HepG2 (cell line): ENCODE measurements at regions not wholly inside any gene's neighbourhood (a gene's known extent, or its start where the extent isn't known, plus 50 kb on each side); places are given as distances from the start of the nearest gene placed in this dataset.

Experiments used
- CREM ChIP-seq, 2 experiments: sonication (generic) in 1 of 2; formaldehyde crosslinking in 1 of 2; IDR thresholded peaks; 2 replicates each; pipeline versions ENCODE4 v1.4.0 to v1.6.1; 2016 to 2020; ENCODE audit warnings: antibody characterized with exemption in 1 of 2, mild to moderate bottlenecking in 1 of 2, missing genetic modification reagents in 1 of 2
- MIER3 ChIP-seq: IDR thresholded peaks from 2 replicates; pipeline ENCODE4 v1.6.1; 2016; ENCODE audit warnings: missing compliant biosample characterization, borderline replicate concordance
- POLR2G ChIP-seq: fragments of 200-400 bp; formaldehyde crosslinking; IDR thresholded peaks from 2 replicates; pipeline ENCODE4 v1.6.1; 2018; ENCODE audit warnings: mild to moderate bottlenecking, low read depth, low read length, moderate library complexity
- RXRA ChIP-seq: sonication (generic); formaldehyde crosslinking; IDR thresholded peaks from 2 replicates; pipeline ENCODE4 v1.5.1; 2020; ENCODE audit warnings: missing genetic modification reagents
- SALL1 ChIP-seq: sonication (generic); formaldehyde crosslinking; IDR thresholded peaks from 2 replicates; pipeline ENCODE4 v1.8.0; 2022; ENCODE audit warnings: mild to moderate bottlenecking, missing genetic modification reagents
- SMAD3 ChIP-seq: sonication (generic); formaldehyde crosslinking; IDR thresholded peaks from 2 replicates; pipeline ENCODE4 v1.4.0; 2020; ENCODE audit warnings: missing genetic modification reagents
- SPEN ChIP-seq: sonication (generic); formaldehyde crosslinking; IDR thresholded peaks from 2 replicates; pipeline ENCODE4 v1.5.1; 2020; ENCODE audit warnings: low read depth, mild to moderate bottlenecking, missing genetic modification reagents
- ZMAT3 ChIP-seq: sonication (generic); formaldehyde crosslinking; conservative IDR thresholded peaks from 2 replicates; pipeline ENCODE4 v1.7.0; 2021; ENCODE audit warnings: missing genetic modification reagents
- ZNF138 ChIP-seq: sonication (generic); formaldehyde crosslinking; IDR thresholded peaks from 2 replicates; pipeline ENCODE4 v1.5.0; 2020; ENCODE audit warnings: mild to moderate bottlenecking, low read depth, missing genetic modification reagents
- ZNF230 ChIP-seq: sonication (generic); formaldehyde crosslinking; IDR thresholded peaks from 2 replicates; pipeline ENCODE4 v1.4.0; 2020; ENCODE audit warnings: mild to moderate bottlenecking, missing genetic modification reagents
- ZNF256 ChIP-seq: sonication (generic); formaldehyde crosslinking; conservative IDR thresholded peaks from 2 replicates; pipeline ENCODE4 v1.4.0; 2020; ENCODE audit warnings: missing genetic modification reagents
- ZNF264 ChIP-seq: sonication (generic); formaldehyde crosslinking; IDR thresholded peaks from 2 replicates; pipeline ENCODE4 v1.4.0; 2020; ENCODE audit warnings: missing genetic modification reagents
- ZNF629 ChIP-seq: sonication (generic); formaldehyde crosslinking; conservative IDR thresholded peaks from 2 replicates; pipeline ENCODE4 v1.5.0; 2020; ENCODE audit warnings: missing genetic modification reagents
- ZNF644 ChIP-seq: IDR thresholded peaks from 2 replicates; pipeline ENCODE4 v1.6.1; 2016; ENCODE audit warnings: low read depth
- ZNF766 ChIP-seq: sonication (generic); formaldehyde crosslinking; IDR thresholded peaks from 2 replicates; pipeline ENCODE4 v1.5.0; 2020; ENCODE audit warnings: missing genetic modification reagents, borderline replicate concordance
- TF ChIP-seq, protein P1 (sequence below): sonication (generic); formaldehyde crosslinking; IDR thresholded peaks from 2 replicates; pipeline ENCODE4 v1.8.0; 2022; ENCODE audit warnings: mild to moderate bottlenecking, missing genetic modification reagents, borderline replicate concordance
- TF ChIP-seq, protein P2 (sequence below): sonication (generic); formaldehyde crosslinking; IDR thresholded peaks from 2 replicates; pipeline ENCODE4 v1.4.0; 2020; ENCODE audit warnings: mild to moderate bottlenecking, low read depth, missing genetic modification reagents
- TF ChIP-seq, protein P3 (sequence below): sonication (generic); formaldehyde crosslinking; IDR thresholded peaks from 2 replicates; pipeline ENCODE4 v1.4.0; 2020; ENCODE audit warnings: low read depth, missing genetic modification reagents
- TF ChIP-seq, protein P4 (sequence below): sonication (generic); formaldehyde crosslinking; IDR thresholded peaks from 2 replicates; pipeline ENCODE4 v1.4.0; 2020; ENCODE audit warnings: mild to moderate bottlenecking, missing genetic modification reagents

DNA sequence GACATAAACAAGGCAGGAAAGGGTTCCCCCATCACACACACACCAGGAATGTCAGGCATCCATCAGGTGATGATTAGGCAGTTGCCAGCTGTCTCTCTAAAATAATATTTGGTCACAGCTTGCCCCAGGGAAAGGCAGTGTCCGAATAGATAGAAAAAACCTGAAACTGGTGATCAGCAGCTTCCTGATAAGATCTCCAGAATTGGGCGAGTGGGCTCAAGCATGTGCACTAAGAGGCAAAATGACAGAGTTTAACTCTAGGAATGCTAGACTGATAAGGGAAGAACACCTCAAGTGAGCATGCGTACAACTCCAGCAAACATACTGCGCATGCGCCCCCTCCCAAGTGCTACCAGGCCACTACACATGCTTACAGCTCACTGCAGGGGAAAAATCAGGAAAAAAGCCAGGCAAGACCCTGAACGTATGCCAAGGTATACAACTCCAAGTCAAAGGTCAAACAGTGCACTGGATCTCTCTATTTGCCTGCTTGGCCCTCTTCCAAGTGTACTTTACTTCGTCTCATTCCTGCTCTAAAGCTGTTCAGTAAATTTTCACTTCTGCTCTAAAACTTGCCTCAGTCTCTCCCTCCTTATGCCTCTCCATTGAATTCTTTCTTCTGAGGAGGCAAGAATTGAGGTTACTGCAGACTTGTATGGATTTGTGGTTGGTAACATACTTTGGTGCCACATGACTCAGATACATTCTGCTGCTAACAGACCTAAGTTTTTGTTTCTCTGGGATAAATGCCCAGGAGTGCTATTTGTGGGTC is 73.5 kb upstream of the VASH1 start (continued):
- TF ChIP-seq ZNF644 (CRISPR knock-in tag): 0 out of 2 replicates have a peak, but pooled peaks have one; percentile 5
- TF ChIP-seq, protein P1, sequence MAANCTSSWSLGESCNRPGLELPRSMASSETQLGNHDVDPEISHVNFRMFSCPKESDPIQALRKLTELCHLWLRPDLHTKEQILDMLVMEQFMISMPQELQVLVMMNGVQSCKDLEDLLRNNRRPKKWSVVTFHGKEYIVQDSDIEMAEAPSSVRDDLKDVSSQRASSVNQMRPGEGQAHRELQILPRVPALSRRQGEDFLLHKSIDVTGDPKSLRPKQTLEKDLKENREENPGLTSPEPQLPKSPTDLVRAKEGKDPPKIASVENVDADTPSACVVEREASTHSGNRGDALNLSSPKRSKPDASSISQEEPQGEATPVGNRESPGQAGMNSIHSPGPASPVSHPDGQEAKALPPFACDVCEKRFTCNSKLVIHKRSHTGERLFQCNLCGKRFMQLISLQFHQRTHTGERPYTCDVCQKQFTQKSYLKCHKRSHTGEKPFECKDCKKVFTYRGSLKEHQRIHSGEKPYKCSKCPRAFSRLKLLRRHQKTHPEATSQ: no peak
- no peak for TF ChIP-seq SMAD3 (CRISPR knock-in tag)
- peak; percentile 67; the same call in 1 of the 2 replicates for TF ChIP-seq ZNF230 (CRISPR knock-in tag)
- TF ChIP-seq, protein P2, sequence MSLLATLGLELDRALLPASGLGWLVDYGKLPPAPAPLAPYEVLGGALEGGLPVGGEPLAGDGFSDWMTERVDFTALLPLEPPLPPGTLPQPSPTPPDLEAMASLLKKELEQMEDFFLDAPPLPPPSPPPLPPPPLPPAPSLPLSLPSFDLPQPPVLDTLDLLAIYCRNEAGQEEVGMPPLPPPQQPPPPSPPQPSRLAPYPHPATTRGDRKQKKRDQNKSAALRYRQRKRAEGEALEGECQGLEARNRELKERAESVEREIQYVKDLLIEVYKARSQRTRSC (CRISPR knock-in tag): no peak
- TF ChIP-seq ZNF264 (CRISPR knock-in tag): peak; percentile 84; the same call in 1 of the 2 replicates
- TF ChIP-seq MIER3 (CRISPR knock-in tag): peak; percentile 79; the same call in 1 of the 2 replicates
- peak; percentile 90 for TF ChIP-seq SALL1 (CRISPR knock-in tag)
- no peak for TF ChIP-seq RXRA (CRISPR knock-in tag)
- peak; percentile 25; the same call in 1 of the 2 replicates for TF ChIP-seq CREM (IDR thresholded peaks at IDR 0.05)
- no peak for TF ChIP-seq CREM (CRISPR knock-in tag; IDR thresholded peaks at IDR 0.05)
- TF ChIP-seq, protein P3, sequence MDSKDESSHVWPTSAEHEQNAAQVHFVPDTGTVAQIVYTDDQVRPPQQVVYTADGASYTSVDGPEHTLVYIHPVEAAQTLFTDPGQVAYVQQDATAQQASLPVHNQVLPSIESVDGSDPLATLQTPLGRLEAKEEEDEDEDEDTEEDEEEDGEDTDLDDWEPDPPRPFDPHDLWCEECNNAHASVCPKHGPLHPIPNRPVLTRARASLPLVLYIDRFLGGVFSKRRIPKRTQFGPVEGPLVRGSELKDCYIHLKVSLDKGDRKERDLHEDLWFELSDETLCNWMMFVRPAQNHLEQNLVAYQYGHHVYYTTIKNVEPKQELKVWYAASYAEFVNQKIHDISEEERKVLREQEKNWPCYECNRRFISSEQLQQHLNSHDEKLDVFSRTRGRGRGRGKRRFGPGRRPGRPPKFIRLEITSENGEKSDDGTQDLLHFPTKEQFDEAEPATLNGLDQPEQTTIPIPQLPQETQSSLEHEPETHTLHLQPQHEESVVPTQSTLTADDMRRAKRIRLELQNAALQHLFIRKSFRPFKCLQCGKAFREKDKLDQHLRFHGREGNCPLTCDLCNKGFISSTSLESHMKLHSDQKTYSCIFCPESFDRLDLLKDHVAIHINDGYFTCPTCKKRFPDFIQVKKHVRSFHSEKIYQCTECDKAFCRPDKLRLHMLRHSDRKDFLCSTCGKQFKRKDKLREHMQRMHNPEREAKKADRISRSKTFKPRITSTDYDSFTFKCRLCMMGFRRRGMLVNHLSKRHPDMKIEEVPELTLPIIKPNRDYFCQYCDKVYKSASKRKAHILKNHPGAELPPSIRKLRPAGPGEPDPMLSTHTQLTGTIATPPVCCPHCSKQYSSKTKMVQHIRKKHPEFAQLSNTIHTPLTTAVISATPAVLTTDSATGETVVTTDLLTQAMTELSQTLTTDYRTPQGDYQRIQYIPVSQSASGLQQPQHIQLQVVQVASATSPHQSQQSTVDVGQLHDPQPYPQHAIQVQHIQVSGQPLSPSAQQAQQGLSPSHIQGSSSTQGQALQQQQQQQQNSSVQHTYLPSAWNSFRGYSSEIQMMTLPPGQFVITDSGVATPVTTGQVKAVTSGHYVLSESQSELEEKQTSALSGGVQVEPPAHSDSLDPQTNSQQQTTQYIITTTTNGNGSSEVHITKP (CRISPR knock-in tag): 0 out of 2 replicates have a peak, but pooled peaks have one; percentile 24
- peak; percentile 56; the same call in 1 of the 2 replicates for TF ChIP-seq SPEN (CRISPR knock-in tag)
- TF ChIP-seq ZNF766 (CRISPR knock-in tag): peak; percentile 30; the same call in 1 of the 2 replicates
- TF ChIP-seq ZNF629: 0 out of 2 replicates have a peak, but pooled peaks have one; percentile 18
- no peak for TF ChIP-seq ZNF256
- TF ChIP-seq ZMAT3: 0 out of 2 replicates have a peak, but pooled peaks have one; percentile 32
- no peak for TF ChIP-seq POLR2G
- TF ChIP-seq ZNF138 (CRISPR knock-in tag): no peak
- TF ChIP-seq, protein P4, sequence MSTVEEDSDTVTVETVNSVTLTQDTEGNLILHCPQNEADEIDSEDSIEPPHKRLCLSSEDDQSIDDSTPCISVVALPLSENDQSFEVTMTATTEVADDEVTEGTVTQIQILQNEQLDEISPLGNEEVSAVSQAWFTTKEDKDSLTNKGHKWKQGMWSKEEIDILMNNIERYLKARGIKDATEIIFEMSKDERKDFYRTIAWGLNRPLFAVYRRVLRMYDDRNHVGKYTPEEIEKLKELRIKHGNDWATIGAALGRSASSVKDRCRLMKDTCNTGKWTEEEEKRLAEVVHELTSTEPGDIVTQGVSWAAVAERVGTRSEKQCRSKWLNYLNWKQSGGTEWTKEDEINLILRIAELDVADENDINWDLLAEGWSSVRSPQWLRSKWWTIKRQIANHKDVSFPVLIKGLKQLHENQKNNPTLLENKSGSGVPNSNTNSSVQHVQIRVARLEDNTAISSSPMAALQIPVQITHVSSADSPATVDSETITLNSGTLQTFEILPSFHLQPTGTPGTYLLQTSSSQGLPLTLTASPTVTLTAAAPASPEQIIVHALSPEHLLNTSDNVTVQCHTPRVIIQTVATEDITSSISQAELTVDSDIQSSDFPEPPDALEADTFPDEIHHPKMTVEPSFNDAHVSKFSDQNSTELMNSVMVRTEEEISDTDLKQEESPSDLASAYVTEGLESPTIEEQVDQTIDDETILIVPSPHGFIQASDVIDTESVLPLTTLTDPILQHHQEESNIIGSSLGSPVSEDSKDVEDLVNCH (CRISPR knock-in tag): 0 out of 2 replicates have a peak, but pooled peaks have one; percentile 46
